Ishikawa (cell line): ENCODE measurements at regions not wholly inside any gene's neighbourhood (a gene's known extent, or its start where the extent isn't known, plus 50 kb on each side); places are given as distances from the start of the nearest gene placed in this dataset.

Experiments
- CEBPB ChIP-seq: IDR thresholded peaks from 2 replicates; pipeline ENCODE4 v1.6.1; 2012
- CREB1 ChIP-seq: IDR thresholded peaks from 2 replicates; pipeline ENCODE4 v1.6.1; 2012; ENCODE audit warnings: low read depth
- EGR1 ChIP-seq: IDR thresholded peaks from 2 replicates; pipeline ENCODE4 v1.6.1; 2012
- EP300 ChIP-seq: IDR thresholded peaks from 2 replicates; pipeline ENCODE4 v1.6.1; 2012; ENCODE audit warnings: borderline replicate concordance
- FOXM1 ChIP-seq: IDR thresholded peaks from 2 replicates; pipeline ENCODE4 v1.6.1; 2012; ENCODE audit warnings: low read depth, borderline replicate concordance
- NFIC ChIP-seq: IDR thresholded peaks from 2 replicates; pipeline ENCODE4 v1.6.1; 2012
- RAD21 ChIP-seq: IDR thresholded peaks from 2 replicates; pipeline ENCODE4 v1.6.1; 2012; ENCODE audit warnings: low read depth
- TAF1 ChIP-seq: IDR thresholded peaks from 2 replicates; pipeline ENCODE4 v1.6.1; 2012; ENCODE audit warnings: low read depth, mild to moderate bottlenecking
- TCF12 ChIP-seq: IDR thresholded peaks from 2 replicates; pipeline ENCODE4 v1.6.1; 2012; ENCODE audit warnings: low read depth
- TEAD4 ChIP-seq: IDR thresholded peaks from 2 replicates; pipeline ENCODE4 v1.6.1; 2012
- YY1 ChIP-seq: IDR thresholded peaks from 2 replicates; pipeline ENCODE4 v1.6.1; 2012; ENCODE audit warnings: low read depth
- ZBTB7A ChIP-seq: IDR thresholded peaks from 2 replicates; pipeline ENCODE4 v1.6.1; 2012; ENCODE audit warnings: low read depth
- TF ChIP-seq, protein P1 (sequence below): IDR thresholded peaks from 2 replicates; pipeline ENCODE4 v1.6.1; 2012; ENCODE audit warnings: low read depth, mild to moderate bottlenecking
- TF ChIP-seq, protein P2 (sequence below): IDR thresholded peaks from 2 replicates; pipeline ENCODE4 v1.6.1; 2012
- TF ChIP-seq, protein P3 (sequence below): IDR thresholded peaks from 2 replicates; pipeline ENCODE4 v1.6.1; 2012

DNA sequence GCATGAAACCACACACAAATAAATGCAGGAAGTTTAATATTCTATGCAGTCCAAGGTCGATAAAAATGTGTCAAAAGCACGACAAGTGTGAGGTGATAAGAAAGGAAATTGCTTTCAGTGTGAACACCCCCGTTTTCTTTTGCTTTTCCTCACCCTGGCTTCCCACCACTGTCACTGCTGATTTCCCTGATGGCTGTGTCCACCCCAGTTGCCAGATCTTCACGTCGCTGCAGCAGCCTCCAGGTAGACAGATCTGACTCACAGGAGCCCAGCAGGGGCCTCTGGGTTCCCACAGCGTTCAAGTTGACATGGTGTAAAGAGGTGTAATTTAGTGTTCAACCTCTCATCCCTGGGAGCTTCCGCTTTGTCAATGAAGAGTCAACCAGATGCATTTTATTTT is 128.0 kb upstream of the TACR1 start:
- TF ChIP-seq TAF1 = no peak
- no peak for TF ChIP-seq EP300
- TF ChIP-seq, protein P1, sequence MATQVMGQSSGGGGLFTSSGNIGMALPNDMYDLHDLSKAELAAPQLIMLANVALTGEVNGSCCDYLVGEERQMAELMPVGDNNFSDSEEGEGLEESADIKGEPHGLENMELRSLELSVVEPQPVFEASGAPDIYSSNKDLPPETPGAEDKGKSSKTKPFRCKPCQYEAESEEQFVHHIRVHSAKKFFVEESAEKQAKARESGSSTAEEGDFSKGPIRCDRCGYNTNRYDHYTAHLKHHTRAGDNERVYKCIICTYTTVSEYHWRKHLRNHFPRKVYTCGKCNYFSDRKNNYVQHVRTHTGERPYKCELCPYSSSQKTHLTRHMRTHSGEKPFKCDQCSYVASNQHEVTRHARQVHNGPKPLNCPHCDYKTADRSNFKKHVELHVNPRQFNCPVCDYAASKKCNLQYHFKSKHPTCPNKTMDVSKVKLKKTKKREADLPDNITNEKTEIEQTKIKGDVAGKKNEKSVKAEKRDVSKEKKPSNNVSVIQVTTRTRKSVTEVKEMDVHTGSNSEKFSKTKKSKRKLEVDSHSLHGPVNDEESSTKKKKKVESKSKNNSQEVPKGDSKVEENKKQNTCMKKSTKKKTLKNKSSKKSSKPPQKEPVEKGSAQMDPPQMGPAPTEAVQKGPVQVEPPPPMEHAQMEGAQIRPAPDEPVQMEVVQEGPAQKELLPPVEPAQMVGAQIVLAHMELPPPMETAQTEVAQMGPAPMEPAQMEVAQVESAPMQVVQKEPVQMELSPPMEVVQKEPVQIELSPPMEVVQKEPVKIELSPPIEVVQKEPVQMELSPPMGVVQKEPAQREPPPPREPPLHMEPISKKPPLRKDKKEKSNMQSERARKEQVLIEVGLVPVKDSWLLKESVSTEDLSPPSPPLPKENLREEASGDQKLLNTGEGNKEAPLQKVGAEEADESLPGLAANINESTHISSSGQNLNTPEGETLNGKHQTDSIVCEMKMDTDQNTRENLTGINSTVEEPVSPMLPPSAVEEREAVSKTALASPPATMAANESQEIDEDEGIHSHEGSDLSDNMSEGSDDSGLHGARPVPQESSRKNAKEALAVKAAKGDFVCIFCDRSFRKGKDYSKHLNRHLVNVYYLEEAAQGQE = no peak
- TF ChIP-seq, protein P2, sequence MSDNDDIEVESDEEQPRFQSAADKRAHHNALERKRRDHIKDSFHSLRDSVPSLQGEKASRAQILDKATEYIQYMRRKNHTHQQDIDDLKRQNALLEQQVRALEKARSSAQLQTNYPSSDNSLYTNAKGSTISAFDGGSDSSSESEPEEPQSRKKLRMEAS = no peak
- no peak for TF ChIP-seq RAD21
- TF ChIP-seq, protein P3, sequence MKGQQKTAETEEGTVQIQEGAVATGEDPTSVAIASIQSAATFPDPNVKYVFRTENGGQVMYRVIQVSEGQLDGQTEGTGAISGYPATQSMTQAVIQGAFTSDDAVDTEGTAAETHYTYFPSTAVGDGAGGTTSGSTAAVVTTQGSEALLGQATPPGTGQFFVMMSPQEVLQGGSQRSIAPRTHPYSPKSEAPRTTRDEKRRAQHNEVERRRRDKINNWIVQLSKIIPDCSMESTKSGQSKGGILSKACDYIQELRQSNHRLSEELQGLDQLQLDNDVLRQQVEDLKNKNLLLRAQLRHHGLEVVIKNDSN = no peak
- no peak for TF ChIP-seq TEAD4

- TF ChIP-seq TAF1 (no peak), CEBPB (no peak), FOXM1 (no peak), TEAD4 (no peak), ZBTB7A (no peak)
Observed at GRCh38 chr2:75326645-75327044, 127.3 kb upstream of the TACR1 start.

DNA sequence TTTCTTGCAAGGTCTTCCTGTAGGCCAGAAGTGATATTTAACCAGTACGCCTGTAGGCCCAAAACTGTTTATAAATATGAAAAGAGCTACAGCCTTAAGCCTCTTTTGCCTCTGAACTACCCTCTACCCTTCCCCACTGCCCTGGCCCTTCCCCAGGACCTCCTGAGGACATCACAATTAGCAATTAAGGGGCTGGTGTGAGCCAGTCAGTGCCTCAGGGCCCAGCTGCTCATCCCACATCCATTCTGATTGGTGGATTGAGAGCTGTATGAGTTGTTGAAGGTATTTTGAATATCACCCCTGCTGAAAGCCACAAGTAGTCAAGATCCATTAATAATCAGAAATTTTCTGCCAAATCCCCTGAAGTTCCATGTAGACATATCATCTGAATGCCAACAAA is 126.3 kb upstream of the TACR1 start:
- no peak for TF ChIP-seq EP300
- TF ChIP-seq, protein P2 = no peak
- TF ChIP-seq RAD21 = no peak
- TF ChIP-seq YY1 = no peak
- TF ChIP-seq CREB1 = no peak
- TF ChIP-seq TAF1 = no peak
- no peak for TF ChIP-seq TEAD4
- no peak for TF ChIP-seq EGR1
- no peak for TF ChIP-seq ZBTB7A
- no peak for TF ChIP-seq TCF12
- TF ChIP-seq, protein P1 = no peak
- TF ChIP-seq CEBPB = no peak
- TF ChIP-seq, protein P3 = no peak
- no peak for TF ChIP-seq FOXM1
- no peak for TF ChIP-seq NFIC

GRCh38 chr2:75324861-75325284 is 125.6 kb upstream of the TACR1 start:
- TF ChIP-seq, protein P3 = no peak
- TF ChIP-seq, protein P2 = no peak
- TF ChIP-seq YY1 = no peak
- no peak for TF ChIP-seq TAF1
- TF ChIP-seq RAD21 = no peak
- TF ChIP-seq TCF12 = no peak
- TF ChIP-seq NFIC = no peak
- no peak for TF ChIP-seq ZBTB7A
- no peak for TF ChIP-seq EP300
- no peak for TF ChIP-seq CREB1
- TF ChIP-seq TEAD4 = no peak
- no peak for TF ChIP-seq FOXM1
- TF ChIP-seq, protein P1 = no peak
- no peak for TF ChIP-seq EGR1
- TF ChIP-seq CEBPB = no peak
